Activated CD4-positive, alpha-beta T cell treated with anti-CD3 and anti-CD28 coated beads, Interleukin-2, amount 50 U/mL, for 4 hours (primary cell): ENCODE measurements at regions not wholly inside any gene's neighbourhood (a gene's known extent, or its start where the extent isn't known, plus 50 kb on each side); places are given as distances from the start of the nearest gene placed in this dataset.
"Not testable (repeated sequence)": the region's sequence is repeated elsewhere in the genome, so short reads cannot be mapped to it uniquely, and the experiment has no call there.

ENCODE experiments used
- DNase-seq, 2 experiments: peaks; one replicate each; pipeline ENCODE4 v3.0.0-alpha.2; 2020

GRCh38 chr10:33066558-33067236 lies 108.7 kb upstream of the ITGB1 start:
- DNase-seq: no peak

GRCh38 chr10:33065111-33065510 lies 107.1 kb upstream of the ITGB1 start:
- DNase-seq: no peak

- no peak for DNase-seq
Measured at GRCh38 chr10:33064706-33065105, 106.7 kb upstream of the ITGB1 start.

- no peak for DNase-seq
Measured at GRCh38 chr10:33057620-33058019, 99.6 kb upstream of the ITGB1 start.

GRCh38 chr10:33056828-33057596 lies 99.0 kb upstream of the ITGB1 start:
- no peak for DNase-seq

GRCh38 chr10:33055625-33056024 lies 97.6 kb upstream of the ITGB1 start:
- no peak for DNase-seq

GRCh38 chr10:33052915-33053810 lies 95.1 kb upstream of the ITGB1 start:
- no peak for DNase-seq

GRCh38 chr10:33052263-33052875 lies 94.3 kb upstream of the ITGB1 start:
- DNase-seq: no peak

GRCh38 chr10:33049963-33050920 lies 92.2 kb upstream of the ITGB1 start:
- DNase-seq: not testable (repeated sequence)

GRCh38 chr10:33048223-33048622 lies 90.2 kb upstream of the ITGB1 start:
- no peak for DNase-seq

- DNase-seq: no peak
Measured at GRCh38 chr10:33047655-33048054, 89.6 kb upstream of the ITGB1 start.

- DNase-seq: no peak
Measured at GRCh38 chr10:33046792-33047191, 88.8 kb upstream of the ITGB1 start.

GRCh38 chr10:33045421-33045820 lies 87.4 kb upstream of the ITGB1 start:
- no peak for DNase-seq

- DNase-seq: no peak
Measured at GRCh38 chr10:33042565-33042964, 84.5 kb upstream of the ITGB1 start.

- no peak for DNase-seq
Measured at GRCh38 chr10:33041783-33042437, 83.9 kb upstream of the ITGB1 start.

GRCh38 chr10:33040436-33040835 lies 82.4 kb upstream of the ITGB1 start:
- no peak for DNase-seq

- no peak for DNase-seq
Measured at GRCh38 chr10:33039181-33039580, 81.2 kb upstream of the ITGB1 start.

GRCh38 chr10:33038672-33039071 lies 80.6 kb upstream of the ITGB1 start:
- DNase-seq: no peak

- no peak for DNase-seq
Measured at GRCh38 chr10:33037726-33038125, 79.7 kb upstream of the ITGB1 start.

GRCh38 chr10:33036670-33037069 lies 78.6 kb upstream of the ITGB1 start:
- no peak for DNase-seq

GRCh38 chr10:33035411-33035810 lies 77.4 kb upstream of the ITGB1 start:
- no peak for DNase-seq
